Kidney capillary endothelial cell (primary cell): ENCODE measurements at regions not wholly inside any gene's neighbourhood (a gene's known extent, or its start where the extent isn't known, plus 50 kb on each side); places are given as distances from the start of the nearest gene placed in this dataset.
"Not testable (repeated sequence)": the region's sequence is repeated elsewhere in the genome, so short reads cannot be mapped to it uniquely, and the experiment has no call there.

ENCODE experiments used
- DNase-seq: peaks from one replicate; pipeline ENCODE4 v3.0.0-alpha.2; 2018; ENCODE audit warnings: low spot score

GRCh38 chr10:29756451-29756850 lies 121.7 kb upstream of the SVIL start:
- no peak for DNase-seq

DNA sequence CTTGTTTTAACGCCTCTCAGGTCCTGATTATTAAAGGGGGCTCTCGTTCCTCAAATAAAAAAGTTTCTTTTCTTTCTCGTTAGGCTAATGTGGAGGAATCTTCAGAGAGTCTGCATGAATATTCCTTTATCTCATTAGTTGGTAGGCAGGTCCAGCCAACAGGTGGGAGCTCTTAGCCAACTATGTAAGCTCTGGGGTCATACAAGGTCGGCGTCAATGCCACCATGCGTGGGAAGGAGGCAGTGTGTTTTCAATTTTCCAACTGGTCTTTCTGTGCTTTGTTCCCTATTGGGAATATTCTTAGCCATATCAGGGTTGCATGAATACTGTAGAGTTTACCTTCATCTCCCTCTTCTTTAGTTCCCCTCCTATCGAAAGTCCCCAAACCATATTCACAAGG lies 118.5 kb upstream of the SVIL start:
- DNase-seq: no peak

DNA sequence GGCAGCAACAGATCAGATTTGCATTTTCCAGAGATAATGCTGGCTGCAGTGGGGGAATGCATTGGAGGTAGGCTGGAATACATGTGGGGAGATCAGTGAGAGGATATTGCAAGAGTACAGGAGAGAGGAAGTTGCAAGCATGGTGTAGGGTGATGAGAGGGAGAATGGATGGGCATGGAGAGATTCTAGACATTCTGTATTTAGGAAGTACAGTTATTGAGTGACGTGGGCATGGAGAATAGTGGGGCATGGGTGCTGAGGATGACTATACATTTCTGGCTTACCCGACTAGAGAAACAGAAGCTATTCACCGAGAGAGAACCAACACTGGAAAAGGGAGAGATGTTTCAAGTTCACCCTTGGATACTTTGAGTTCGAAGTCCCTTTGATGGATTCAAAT lies 116.9 kb upstream of the SVIL start:
- DNase-seq: no peak

- DNase-seq: no peak
Measured at GRCh38 chr10:29751240-29751639, 116.5 kb upstream of the SVIL start.

DNA sequence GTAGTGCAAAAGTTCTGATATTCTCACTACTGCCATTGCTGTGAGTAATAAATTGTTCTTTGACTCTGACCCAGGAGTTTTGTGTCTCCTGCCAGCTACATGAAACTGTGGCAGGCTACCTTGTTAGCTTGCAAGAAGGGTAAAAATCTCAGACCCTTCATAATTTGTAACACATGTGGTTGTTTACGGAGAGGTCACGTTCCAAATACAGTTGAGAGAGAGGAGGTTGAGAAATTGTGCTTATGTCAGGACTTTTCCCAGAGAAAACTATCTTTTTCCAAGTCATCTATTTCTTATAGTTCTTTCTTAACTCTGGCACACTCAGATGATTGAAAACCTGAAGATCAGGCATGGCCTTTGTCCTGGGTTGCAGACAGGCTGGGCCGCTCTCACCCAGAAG lies 114.4 kb upstream of the SVIL start:
- DNase-seq: no peak

DNA sequence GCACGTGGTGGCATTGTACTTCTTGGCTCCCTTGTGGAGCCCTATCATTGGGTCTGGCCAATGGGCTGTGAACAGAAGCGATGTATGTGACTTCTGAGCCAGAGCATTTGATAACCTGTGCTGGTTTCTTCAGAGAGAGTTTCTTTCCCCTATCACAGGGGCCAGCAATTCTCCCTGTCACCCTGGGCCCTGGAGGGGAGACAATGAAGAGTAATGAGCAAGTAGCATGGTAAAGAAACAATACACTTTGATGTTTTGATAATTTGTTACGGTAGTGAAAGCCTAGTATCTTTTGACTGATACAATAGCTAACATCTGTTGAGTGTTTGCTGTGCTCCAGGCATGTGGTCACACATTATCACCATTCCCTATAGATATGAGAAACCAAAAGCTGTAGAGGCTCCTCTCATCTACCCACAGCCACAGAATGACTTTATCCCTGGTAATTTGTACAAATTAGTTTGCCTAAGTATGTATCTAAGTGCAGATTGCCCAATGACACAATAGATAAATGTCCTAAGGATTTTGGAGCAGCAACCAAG lies 113.4 kb upstream of the SVIL start:
- no peak for DNase-seq

DNA sequence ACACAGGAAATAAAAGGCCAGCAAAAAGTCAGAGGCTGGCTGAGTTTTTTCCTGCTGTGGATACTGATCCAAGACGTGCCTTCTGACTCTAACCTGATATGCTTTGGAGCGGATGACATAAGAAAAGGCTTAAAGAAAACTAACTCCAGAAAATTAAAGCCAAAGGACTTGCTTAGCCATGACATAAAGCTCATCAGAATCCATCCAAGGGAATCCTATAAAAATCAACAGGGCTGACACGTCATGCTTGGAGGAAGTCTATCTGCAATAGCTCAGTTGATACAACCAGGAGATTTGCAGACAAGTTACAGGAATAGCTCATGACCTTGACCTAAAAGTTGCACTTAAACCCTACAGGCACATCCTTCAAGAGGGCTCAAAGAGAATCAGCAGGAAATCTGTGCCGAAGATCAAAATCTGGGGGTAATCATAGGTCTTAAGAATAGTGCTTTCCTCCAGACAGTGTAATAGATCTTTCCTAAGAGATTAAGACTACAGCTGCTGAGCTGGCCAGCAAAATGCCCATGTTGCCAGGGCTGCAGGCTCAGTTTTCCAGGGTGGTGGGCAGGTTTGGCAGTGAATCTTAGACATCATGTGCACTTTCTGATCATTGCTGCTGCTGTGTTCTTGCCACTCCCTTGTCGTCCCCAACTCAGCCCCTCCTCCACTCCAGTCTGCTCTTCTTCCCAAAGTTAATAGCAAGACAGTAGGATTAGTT lies 111.5 kb upstream of the SVIL start:
- peak; percentile 89 for DNase-seq

DNA sequence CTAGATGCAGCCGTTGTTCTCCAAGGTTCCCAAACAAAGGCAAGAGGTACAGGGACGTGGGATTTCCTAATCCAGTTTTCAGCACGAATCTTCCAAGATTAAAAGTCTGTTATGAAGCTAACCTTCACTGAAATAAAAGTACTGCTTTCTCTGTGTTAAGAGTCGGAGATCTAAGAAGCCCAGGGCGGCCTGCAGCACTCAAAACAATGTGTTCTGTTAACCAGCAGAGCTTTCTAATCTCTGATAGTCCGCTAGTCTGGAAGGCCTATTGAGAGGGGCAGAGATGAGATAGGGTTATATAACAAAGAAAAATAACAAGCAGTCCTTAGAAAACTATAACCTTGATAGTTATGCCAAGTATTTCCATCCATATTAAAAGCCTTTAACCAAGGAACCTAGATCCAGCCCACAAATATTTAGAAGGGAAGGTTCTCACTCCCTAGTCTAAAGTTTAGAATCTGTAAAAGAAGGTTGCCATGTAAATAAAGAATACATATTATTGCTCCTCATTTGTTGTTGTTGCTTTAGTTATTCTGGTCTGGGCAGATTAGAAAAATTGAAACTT lies 106.3 kb upstream of the SVIL start:
- DNase-seq: no peak

- DNase-seq: no peak
Measured at GRCh38 chr10:29738341-29738740, 103.6 kb upstream of the SVIL start.

DNA sequence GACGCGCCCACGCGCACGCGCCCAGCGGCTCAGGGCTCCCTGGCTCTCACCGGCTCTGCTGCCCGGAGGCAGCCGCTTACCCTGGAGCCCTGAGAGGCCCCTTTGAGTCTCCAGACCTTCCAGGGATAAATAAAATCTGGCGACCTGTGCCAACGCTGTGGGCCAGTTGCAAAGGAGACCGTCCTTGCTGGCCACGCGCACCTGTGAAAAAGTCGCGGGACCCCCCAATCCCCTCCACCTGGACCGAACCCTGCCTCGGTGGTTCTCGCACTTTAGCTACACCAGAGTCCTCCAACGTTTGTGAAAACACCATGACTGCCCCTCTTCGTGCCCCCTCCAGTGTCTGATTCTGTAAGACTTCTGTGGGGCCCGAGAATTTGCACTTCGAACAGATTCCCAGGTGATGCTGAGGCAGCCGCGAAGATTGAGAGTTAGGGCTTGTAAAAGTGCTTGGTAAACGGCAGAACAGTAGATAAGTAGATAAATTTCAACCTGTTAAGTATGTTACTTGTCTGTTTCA lies 102.4 kb upstream of the SVIL start:
- DNase-seq: no peak

GRCh38 chr10:29736366-29737073 lies 101.7 kb upstream of the SVIL start:
- DNase-seq: peak; percentile 69

DNA sequence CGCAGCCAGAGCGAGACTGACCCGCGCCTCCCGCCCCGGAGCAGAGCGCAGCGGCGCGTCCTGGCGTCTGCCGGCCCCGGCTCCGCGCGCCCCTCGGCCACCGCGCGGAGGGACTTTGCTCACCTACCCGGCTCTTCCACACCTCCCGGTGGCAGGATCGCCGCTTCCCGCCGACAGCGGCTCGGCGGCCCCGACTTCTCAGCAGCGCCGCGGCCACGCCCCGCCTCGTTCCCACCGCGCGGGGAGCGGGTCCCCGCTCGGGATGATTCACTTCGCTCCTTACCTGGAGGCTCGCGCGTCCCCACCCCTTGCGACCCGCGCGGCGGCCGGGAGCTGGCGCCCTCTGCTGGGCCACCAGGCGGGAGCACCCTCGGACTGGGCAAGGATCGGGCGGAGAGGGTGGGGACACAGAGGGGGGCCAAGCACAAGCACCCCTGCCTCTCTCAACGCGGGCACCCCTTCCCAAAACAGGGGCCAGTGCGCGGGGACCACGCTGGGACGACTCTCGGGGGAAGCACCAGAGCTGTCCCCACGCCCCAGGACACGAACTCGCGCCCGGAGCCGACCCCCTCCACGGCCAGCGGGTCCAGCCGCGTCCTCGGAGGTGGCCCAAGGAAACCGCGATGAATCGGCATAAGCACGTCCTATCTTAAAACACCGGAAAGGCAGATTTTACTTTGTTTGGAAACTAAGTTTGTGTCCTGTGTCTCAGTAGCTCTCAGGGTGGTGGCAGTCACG lies 101.0 kb upstream of the SVIL start:
- DNase-seq: peak; percentile 61

GRCh38 chr10:29734962-29735627 lies 100.3 kb upstream of the SVIL start:
- no peak for DNase-seq

- no peak for DNase-seq
Measured at GRCh38 chr10:29734640-29734961, 99.8 kb upstream of the SVIL start.

- DNase-seq: no peak
Measured at GRCh38 chr10:29733323-29733722, 98.6 kb upstream of the SVIL start.

DNA sequence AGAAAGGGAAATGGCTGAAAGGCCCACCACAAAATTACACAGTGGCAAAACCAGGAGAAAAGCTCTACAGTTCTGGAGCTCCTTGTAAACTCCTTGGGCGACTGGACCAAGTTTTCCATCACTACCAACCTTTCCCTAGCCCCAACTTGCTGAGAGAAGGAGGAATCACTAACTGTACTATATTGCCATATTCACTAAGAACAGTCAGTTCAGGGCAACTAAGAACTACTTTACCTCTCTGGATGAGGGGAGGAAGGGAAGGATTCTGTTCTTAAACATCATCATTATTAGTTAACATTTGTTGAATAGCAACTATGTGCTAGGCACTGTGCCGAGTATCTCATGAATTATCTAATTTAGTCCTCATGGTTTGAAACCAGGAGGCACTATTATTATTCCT lies 98.1 kb upstream of the SVIL start:
- DNase-seq: no peak

GRCh38 chr10:29731760-29732159 lies 97.0 kb upstream of the SVIL start:
- no peak for DNase-seq

DNA sequence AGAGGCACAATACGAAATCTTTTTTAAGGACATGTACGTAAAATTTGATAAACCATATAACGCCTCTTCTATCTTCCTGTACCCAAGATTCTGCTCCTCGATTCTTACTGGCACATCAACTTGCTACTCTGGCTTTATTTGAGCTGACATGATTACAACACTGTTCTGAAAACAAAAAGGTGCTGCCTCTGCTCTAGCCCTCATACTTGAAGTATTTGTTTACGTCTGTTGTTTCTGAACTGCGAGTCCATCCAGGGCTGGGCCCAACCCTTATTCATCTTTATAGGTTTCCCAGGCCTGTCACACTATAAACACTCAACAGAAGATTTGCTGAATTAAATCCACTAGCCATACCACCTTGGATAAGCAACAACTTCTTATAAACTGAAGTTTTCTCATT lies 96.2 kb upstream of the SVIL start:
- DNase-seq: no peak

DNA sequence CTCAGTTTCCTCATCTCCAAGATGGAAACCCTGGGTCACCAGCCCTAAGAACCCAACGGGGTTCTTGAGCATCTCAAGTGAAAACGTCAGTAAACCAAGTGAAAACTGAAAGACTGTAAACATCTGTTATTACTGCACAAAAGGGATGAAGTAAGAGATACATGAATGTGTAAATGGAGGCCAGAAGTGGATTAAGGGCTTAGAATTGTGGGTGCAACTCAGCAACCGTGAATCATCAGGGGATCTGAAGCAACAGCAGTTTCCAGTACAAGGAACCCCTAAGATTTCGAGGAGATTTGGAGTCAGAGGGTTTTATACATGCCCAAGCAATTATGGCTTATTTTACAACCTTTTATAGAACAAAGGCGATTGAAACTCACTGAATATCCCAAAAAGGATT lies 95.7 kb upstream of the SVIL start:
- no peak for DNase-seq

- DNase-seq: no peak
Measured at GRCh38 chr10:29728541-29729049, 93.8 kb upstream of the SVIL start.

DNA sequence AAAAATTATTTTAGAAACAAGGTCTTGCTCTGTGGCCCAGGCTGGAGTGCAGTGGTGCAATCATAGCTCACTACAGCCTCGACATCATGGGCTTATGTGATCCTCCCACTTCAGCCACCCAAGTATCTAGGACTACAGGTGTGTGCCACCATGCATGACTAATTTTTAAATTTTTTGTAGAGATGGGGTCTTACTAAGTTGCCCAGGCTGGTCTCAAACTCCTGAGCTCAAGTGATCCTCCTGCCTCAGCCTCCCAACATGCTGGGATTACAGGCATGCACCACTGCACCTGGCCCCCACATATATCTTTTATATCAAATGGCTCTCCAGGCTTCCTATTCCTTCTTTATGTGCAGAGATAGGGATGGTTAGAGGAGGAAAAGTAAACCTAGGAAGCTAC lies 91.2 kb upstream of the SVIL start:
- not testable (repeated sequence) for DNase-seq
